ENCODE measurements at regions not wholly inside any gene's neighbourhood (a gene's known extent, or its start where the extent isn't known, plus 50 kb on each side); places are given as distances from the start of the nearest gene placed in this dataset.

- no peak for DNase-seq (ENCODE audit: low read depth in 1 of 2, low spot score in 1 of 2)
- no peak for FAIRE-seq
- H3K4me1 ChIP-seq: peaks cover 18% of the 10 kb centered on the region
- no peak overlapping the region for H3K27ac ChIP-seq
- no peak for ATAC-seq
- no peak overlapping the region for H3K4me2 ChIP-seq
- TF ChIP-seq NPAS2 (CRISPR knock-in tag; IDR thresholded peaks at IDR 0.05; ENCODE audit: borderline replicate concordance): no peak
- no peak for TF ChIP-seq MAFK (IDR thresholded peaks at IDR 0.05; ENCODE audit: partially characterized antibody)
- TF ChIP-seq JUN (IDR thresholded peaks at IDR 0.05): no peak
- no peak for TF ChIP-seq SMC3 (IDR thresholded peaks at IDR 0.05)
- TF ChIP-seq HES2 (IDR thresholded peaks at IDR 0.05): no peak
- no peak for TF ChIP-seq HOXB5 (CRISPR knock-in tag; IDR thresholded peaks at IDR 0.05)
- no peak for TF ChIP-seq TFCP2L1 (CRISPR knock-in tag; IDR thresholded peaks at IDR 0.05)
- TF ChIP-seq KDM1A (IDR thresholded peaks at IDR 0.05; ENCODE audit: low read depth): no peak
- no peak for TF ChIP-seq CEBPB (IDR thresholded peaks at IDR 0.05)
- no peak for TF ChIP-seq CBX8 (IDR thresholded peaks at IDR 0.05)
- TF ChIP-seq ZNF302 (CRISPR knock-in tag; IDR thresholded peaks at IDR 0.05): no peak
- no peak for TF ChIP-seq MAZ (IDR thresholded peaks at IDR 0.05; ENCODE audit: borderline replicate concordance, low read depth, low read length)
- TF ChIP-seq CHD4 (IDR thresholded peaks at IDR 0.05; ENCODE audit: borderline replicate concordance): no peak
- TF ChIP-seq RAD21 (conservative IDR thresholded peaks at IDR 0.05 in 1 of 2, IDR thresholded peaks at IDR 0.05 in 1 of 2): no peak
- ChIA-PET CTCF (interaction anchor here (0.6 to 1.2 kb wide), 3 partner anchors 39 to 1974 kb away, joined by 3 to 4 read pairs (median 3); no protein-coding TSS in a partner anchor), POLR2A (no interaction called here)
- no peak overlapping the region for H3K4me3 ChIP-seq
- H3K9me3 ChIP-seq: no peaks in the 10 kb centered on the region
- 79% methylated on average over 10 of the region's 10 CpGs for WGBS (ENCODE audit: missing lambda C conversion rate)
Observed at GRCh38 chr12:116629480-116629879, 70.3 kb downstream of the MAP1LC3B2 start.

GRCh38 chr12:116628989-116629388 lies 69.8 kb downstream of the MAP1LC3B2 start:
- Histone ChIP-seq H3K9me3 (no peaks in the 10 kb centered on the region), H3K4me2 (no peak overlapping the region), H3K4me3 (no peak overlapping the region), H3K27ac (0 out of 6 replicates have a peak overlapping the region, but pooled peaks of 1 of the 2 experiments have one; percentile 9), H3K4me1 (peaks cover 18% of the 10 kb centered on the region)
- no peak for FAIRE-seq
- ATAC-seq: no peak
- POLR2A ChIA-PET: no interaction called here
- 39% methylated on average over 1 of the region's 1 CpG for WGBS (ENCODE audit: missing lambda C conversion rate)
- no peak for DNase-seq (ENCODE audit: low read depth in 1 of 2, low spot score in 1 of 2)
- no peak for TF ChIP-seq RFX5 (IDR thresholded peaks at IDR 0.05)
- no peak for TF ChIP-seq PBX3 (IDR thresholded peaks at IDR 0.05)
- TF ChIP-seq REST (IDR thresholded peaks at IDR 0.05): no peak
- no peak for TF ChIP-seq HMGXB4 (CRISPR knock-in tag; IDR thresholded peaks at IDR 0.05; ENCODE audit: borderline replicate concordance)
- TF ChIP-seq JUNB (IDR thresholded peaks at IDR 0.05): no peak
- TF ChIP-seq HEYL (CRISPR knock-in tag; IDR thresholded peaks at IDR 0.05): no peak
- CTCF ChIA-PET: interaction anchor here (1.2 kb wide), 1 partner anchor 38 kb away, joined by 3 read pairs; no protein-coding TSS in a partner anchor
